Kidney capillary endothelial cell (primary cell): ENCODE measurements at regions not wholly inside any gene's neighbourhood (a gene's known extent, or its start where the extent isn't known, plus 50 kb on each side); places are given as distances from the start of the nearest gene placed in this dataset.
A peak's percentile ranks its signal among the peaks of the same experiment; 100 is the strongest.
"Not testable (repeated sequence)": the region's sequence is repeated elsewhere in the genome, so short reads cannot be mapped to it uniquely, and the experiment has no call there.

Source experiments
- DNase-seq: peaks from one replicate; pipeline ENCODE4 v3.0.0-alpha.2; 2018; ENCODE audit warnings: low spot score

DNA sequence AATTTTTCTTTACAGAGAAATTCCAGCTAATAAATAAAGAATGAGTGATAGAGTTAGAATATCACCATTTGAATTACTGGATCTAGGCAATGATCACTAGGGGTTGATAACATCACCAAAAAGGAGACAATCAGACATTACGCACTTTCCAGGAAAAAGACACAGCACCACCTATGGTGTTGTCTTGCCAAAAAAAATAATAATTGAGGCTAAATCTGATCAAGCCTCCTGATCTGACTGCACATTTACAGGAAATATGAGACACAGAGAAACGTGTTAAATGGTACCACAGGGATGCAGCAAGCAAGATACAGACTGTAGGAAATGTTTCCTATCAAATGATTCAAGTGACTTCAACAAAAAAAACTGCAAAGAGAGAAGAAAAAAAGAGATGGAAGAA lies 92.8 kb downstream of the EOMES start:
- DNase-seq = no peak

DNA sequence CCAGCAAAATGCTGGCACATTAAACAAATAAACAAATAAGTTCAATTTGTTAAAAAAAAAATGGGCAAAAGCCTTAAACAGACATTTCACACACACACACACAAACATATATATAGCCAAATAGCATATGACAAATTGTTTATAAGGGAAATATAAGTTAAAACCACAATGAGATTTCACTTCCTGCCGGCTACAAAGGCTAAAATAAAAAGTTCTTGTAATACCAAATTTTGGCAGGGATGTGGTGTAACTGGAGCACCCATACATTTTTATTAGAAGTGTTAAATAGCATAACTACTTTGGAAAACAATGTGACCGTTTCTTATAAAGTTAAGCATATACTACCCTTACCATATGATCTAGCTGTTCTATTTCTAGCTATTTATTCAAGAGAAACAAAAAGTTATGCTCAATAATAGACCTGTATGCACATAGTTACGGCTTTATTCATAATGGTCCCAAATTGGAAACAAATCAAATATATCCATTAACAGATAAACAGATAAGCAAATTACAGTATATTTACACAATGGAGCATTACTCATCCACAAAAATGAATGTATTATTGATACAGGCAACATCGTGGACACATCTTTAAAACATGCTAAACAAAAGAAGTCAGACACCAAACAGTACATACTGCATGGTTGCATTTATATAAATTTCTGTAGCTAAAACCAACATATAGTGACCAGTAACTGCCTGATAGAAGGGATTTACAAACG lies 93.9 kb downstream of the EOMES start:
- DNase-seq = no peak

DNA sequence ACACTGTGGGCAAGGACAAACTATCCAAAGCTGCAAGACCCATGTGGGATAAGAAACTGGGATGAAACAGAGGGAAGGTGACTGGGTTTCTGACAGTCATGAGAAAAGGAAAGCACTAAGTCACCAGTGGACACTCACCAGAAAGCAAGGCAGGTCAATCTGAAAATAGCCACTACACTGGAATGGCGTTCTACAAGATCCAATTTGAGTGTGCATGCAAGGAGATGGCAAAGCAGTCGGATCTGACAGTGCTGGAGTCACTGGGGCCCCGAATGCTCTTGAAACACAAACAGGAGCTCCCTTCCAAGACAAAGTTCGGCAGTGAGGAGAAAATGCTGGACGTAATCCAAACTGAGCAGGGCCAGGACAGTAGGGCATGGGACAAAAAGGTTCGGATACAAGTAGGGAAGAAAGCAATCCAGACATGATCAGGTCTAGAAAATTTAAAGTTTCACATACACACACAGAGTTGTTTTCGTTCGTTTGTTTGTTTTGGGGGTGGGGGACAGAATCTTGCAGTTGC lies 95.5 kb downstream of the EOMES start:
- DNase-seq = no peak

DNA sequence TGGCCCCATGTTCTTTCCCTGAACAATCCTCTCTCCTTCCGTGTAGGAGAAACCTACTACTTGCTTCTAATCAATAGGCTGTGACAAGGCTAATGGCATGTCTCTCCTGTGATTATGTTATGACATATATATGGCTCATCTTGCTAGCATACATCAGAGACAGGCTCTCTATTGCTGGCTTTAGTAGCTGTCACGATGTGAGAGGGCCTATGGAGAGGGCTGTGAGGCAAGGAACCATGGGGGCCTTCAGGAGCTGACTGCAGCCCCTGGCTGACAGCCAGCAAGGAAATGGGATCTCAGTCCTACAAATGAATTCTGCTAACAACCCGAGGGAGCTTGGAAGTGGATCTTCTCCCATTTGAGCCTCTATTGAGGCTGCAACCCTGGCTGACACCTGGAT lies 96.3 kb downstream of the EOMES start:
- DNase-seq = no peak

DNA sequence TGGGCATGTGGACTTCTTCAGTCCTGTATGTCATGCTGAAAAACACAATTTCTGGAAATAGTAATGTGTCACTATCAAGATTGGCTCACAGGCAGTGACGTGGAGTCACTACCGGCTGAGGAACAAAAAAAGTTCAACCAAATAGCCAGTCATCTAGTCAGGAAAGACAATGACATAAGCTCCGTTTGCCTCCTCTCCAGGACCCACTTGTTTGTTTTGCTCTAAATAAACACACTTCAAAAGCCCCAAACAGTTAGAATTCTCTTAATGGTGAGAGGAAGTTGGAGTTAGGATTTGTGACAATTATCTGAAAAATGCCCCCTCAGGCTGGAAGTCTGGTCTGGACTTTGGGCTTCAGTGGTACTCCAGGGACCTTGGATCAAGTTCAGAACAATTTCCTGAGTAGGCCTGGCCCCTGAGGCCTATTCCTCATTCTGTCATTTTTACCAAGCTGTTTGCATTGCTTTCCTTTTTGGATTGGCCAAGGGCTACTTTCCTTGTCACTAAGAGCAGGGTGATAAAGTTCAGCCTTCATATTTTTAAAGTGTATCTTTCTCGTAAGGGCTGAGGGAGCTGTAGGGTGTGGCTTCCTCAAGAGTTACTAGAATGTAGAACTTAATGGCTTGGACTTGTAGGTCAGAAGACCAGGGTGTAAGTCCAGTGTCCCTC lies 98.9 kb downstream of the EOMES start:
- DNase-seq = peak; percentile 96

DNA sequence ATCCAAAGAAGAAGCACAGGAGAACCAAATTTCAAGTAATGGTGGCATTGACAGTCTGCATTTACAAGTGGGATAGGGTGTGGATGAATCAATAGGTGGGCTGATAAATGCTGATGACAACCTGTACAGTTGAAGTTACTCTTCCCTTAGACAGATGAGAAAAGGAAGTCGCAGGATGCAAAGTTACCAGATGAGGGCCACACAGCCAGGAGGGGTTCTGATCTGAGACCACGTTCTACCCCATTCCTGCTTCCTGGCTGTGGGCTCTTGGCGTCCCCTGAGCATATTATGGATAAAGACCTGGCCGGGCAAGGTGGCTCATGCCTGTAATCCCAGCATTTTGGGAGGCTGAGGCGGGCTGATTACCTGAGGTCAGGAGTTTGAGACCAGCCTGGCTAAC lies 104.6 kb downstream of the EOMES start:
- DNase-seq = no peak

DNA sequence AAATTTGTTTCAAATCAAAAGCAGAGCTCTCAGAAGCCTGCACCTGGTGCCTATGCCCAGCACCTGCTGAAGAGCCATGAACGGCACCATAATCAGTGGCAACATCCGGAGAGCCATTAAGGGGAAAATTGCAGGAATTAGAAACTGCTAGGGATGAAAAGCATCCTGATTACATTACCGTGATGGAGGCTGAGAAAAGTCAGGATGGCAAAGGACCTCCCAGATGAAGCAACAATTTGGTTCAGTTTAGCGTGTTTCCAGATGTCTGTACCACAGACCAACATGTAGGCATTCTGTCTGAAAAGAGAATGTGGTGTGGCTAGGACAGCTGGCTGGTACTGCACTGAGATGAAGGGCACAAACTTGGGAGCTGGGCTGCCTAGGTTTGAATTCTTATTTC lies 106.1 kb downstream of the EOMES start:
- DNase-seq = no peak

DNA sequence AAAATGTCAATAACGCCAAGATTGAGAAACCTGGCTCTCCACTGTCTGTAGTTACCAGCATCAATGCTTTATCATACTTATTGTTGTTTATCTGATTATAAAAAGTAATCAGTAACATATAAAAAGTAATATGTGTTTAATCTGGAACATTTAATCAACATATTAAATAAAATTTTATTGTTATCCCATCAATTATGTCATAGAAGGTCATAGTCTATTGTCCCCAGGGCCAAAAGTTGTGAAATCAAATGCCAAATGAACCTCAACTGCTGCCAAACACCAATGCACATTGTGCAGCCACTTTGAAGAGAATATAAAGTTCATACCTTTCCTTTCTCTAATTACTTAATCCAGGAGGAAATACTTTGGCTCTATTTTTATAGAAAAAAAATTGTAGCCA lies 106.6 kb downstream of the EOMES start:
- no peak for DNase-seq

DNA sequence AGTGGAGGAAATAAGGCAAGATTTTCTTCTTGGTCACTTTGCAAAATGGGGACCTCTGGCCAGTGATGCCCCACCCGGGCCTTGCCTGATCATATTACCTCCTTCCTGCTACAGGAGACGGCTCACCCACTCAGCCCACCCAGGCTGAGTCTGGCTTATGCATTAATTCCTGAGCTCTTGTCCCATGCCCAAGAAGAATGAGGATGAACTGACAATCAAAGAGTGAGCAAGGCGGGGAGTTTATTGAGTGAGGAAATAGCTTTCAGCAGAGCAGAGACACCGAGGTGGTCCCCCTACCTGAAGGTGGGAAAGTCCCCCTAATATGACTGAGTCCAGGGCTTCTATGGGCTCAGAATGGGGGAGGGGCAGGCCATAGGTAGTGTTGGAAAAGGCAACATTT lies 107.5 kb downstream of the EOMES start:
- no peak for DNase-seq

DNA sequence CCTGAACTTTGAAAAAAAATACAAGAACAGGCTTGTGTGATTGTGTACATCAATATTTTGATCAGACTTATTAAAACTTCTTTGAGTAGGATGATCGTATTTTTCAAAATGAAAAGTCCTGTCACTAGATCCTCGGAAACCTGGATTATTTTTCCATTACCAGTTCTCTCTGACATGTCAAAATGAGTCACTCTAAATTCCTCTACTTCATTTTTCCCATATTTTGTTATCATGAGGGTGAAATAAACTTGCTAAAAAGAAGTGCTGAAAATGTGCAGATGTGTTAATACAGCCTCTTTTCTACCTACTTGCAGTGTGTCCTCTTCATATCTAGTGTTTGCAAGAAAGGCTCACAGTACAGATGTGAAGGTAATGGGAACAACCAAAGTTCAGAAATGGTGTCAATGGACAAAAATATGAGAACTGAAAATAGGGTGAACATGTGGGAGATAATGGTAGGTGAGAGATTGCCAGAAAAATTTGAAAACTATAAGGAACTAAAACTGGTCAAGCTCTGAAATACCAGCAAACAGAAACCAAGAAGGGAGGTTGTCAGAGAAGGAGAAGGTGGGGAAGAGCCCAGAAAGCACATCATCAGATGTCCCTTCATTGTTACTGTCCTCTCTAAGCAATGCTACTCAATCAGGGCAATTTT lies 108.2 kb downstream of the EOMES start:
- DNase-seq = no peak

DNA sequence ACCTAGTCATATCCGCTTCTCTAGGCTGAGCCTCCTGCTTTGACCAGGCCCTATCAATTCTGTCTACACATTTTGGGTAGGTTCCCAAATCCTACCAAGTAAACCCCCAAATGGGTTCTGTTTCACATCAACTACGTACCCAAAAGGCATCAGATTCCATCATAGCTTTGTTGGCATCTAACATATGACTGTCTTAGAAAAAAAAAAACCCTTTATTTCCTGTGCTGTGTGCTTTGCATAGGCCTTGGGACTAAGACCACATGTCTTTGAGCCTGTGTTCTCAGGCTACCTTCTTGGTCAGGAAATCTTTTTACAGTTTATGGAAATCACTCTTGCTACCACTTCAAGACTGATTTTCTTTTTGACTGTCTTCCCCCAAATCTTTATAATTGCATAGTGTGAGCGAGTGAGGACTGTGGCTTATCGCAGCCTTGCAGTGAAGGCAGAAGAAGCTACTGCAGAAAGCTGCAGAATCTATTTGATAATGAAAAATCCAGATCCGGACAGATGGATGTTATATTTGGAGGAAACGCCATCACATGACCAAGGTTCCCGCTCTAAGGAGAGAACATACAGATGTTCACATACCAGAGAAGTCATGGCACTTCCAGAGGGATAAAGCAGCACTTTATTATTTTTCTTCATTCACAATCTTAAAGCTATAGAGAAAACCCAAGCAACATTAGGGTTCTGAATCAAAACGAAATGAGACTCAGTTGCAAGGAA lies 111.2 kb downstream of the EOMES start:
- no peak for DNase-seq

DNA sequence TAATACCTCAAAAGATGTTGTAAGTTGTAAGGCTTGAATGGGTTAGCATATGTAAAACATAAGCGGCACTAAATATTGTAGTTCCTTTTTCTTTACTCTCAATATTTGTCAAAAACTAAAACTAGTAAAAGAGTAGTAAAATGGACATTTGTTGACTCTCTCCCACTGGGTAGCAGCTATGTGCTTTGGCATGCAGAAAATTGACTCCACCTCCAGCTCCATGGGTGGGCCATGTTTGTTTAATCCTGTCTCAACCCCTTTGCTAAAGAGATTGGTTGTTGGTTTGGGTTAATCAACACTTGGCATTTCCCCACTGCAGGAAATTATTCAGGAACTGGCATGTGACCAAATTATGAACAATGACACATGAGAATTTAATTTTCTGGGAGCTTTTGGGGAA lies 114.8 kb downstream of the EOMES start:
- DNase-seq = no peak

DNA sequence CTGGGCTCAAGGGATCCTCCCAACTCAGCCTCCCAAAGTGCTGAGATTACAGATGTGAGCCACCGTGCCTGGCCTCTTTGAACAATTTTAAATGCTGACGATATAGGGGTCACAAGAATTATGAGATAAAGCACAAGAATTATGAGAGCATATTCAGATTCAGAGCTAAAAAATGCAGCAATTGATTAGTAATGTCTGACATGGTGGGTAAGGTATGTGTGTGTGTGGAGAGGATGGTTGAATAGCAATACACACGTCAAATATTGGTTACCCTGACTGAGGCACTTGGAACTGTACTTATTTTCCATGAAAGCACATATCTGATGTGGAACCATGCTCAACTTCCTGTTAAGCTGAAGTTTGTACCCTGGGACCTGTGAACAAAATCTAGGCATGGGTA lies 115.6 kb downstream of the EOMES start:
- no peak for DNase-seq

DNA sequence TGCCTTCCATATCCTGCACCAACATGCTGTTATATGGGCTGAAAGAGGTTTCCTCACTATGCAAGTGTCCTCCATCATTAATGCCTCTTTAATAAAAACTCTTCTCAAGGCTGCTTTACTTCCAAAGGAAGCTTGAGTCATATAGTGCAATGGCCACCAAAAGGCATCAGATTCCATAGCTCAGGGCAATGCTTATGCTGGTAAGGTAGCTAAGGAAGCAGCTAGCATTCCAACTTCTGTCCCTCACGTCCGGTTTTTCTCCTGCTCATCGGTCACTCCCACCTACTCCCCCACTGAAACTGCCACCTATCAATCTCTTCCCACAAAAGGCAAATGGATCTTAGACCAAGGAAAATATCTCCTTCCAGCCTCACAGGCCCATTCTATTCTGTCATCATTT lies 117.1 kb upstream of the SLC4A7 start:
- not testable (repeated sequence) for DNase-seq

DNA sequence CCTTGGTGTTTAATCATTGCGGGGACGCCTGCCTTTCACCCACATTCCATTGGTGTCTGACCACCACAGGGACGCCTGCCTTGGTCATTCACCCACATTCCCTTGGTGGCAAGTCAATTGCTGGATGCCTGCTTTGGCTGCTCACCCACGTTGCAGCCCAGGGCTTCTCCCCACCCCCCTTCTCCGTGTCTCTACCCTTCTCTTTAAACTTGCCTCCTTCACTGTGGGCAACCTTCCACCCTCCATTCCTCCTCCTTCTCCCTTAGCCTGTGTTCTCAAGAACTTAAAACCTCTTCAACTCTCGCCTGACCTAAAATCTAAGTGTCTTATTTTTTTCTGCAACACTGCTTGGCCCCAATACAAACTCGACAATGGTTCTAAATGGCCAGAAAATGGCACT lies 115.6 kb upstream of the SLC4A7 start:
- DNase-seq = not testable (repeated sequence)

DNA sequence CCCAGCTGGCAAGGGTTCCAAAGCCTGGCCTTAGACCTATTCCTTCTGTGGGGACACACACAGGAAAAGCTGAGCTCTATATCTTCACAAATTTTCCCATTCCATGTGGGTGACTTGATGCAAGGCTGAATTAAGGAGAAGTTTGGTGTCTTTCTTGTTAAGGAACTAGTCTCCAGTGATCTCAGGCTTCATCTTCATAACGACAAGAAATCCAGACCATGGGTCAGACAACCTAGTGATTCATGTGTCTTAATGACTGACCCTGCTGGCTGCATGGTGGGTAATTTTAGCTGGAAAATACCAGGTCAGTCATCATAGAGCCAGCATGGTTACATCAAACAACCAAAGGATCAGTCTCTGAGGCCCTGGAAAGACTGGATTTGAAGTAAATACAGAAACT lies 112.7 kb upstream of the SLC4A7 start:
- peak; percentile 38 for DNase-seq

DNA sequence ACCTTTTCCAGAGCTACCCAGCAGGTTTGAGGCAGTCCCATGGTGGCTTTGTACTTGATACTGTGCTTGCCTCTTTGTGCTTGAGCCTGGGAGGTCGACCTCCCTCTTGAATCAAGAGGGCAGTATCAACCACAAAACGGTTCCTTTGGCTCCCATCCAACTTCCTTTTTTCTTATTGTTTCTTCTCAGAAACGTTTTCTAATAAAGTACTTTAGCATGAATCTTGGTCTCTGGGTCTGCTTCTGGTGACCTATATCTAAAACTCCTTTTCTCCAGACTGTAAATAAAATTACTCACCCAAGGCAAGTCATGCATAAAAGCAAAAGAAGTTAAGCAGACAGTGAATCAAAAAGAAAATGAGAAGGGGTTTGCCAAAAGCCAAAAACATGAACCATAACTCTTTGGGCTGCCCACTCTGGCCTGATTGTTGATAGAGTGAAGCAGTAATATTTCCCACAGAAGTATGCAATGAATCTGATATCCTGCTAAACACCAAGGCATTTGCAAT lies 112.2 kb upstream of the SLC4A7 start:
- DNase-seq = no peak

DNA sequence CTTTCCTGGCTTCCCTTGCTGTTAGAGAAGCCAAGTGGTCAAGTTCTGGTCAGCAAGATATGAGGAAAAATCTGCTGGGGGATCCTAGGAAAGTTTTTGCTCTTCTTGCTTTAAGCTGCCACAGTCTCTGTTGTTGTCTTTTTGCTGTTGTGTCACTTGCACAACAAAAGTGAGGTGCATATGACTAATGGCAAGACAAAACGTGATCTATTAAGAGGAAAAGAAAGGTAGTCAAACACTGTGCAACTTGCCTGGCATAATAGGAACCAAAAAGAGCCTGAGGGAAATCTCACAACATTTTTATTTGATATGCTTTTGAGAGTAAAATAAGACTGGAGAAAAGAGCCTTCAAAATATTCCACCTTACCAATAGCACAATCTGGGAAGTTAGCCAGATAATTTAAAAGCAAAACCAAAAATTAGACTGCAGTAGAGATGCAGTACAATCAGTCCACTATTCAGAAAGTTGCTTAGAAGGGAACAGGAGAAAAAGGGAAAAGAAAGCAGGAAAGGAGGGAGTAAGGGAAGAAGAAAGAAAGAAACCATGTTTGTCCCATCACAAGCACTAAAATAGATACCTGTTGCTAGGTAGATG lies 110.0 kb upstream of the SLC4A7 start:
- DNase-seq = no peak

DNA sequence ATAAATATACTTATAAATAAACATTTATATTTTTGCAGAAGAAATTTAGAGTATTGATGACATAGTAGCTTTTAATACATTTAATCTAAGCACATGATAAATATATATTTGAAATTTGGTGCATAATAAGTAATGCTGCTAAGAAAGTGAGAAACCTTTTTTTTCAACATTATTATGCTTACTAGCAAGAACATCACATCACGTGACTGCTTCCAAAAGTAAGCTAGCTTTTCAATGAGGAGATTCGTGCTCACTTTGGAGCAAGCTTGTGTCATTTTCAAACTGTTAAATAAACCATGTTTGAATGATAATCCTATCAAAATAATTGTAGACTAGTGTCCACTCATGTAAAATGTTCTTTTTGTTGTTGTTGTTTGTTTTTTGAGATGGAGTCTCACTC lies 109.0 kb upstream of the SLC4A7 start:
- no peak for DNase-seq

DNA sequence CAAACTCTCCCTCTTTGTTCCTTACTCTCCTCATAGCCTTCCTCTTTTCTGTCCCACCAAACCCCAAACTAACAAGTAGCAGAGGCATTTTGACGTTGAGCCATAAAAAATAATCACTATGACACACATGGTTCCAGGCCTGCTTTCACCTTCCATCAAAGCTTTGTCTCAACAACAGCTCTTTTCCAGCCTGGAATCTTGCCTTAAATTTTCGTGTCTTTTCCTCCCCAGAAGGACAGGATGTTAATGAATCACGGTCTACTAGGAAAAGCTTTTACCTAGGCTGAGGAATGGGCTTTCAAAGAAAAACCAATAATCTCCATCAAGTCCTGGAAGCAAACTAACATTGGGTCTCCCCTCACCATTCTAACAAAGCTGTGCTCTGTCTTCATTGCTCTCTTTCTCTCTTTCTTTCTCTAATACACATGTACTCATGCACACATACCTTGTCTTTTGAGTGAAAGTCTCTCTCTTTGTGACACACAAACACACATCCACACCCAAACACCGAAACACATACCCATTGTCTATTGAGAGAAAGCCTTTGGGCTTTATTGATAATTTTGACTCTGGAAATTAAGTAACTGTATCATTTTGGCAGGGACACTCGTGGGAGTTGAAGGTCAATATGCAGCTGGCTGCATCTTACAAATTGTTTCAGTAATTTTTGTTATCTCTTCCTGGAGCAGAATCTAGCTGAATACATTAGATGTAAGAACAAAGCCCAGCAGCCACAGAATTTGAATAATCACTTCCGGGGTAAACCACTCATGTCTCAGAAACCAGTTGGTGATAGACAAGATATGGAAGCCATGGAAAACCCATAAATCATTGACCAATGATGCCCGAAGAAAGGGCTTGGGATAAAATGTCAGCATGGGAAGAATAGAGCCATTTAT lies 107.4 kb upstream of the SLC4A7 start:
- peak; percentile 81 for DNase-seq
